Panc1 (cell line): ENCODE measurements at regions not wholly inside any gene's neighbourhood (a gene's known extent, or its start where the extent isn't known, plus 50 kb on each side); places are given as distances from the start of the nearest gene placed in this dataset.

ENCODE experiments used
- POLR2AphosphoS5 ChIP-seq: IDR thresholded peaks from 2 replicates; pipeline ENCODE4 v1.6.1; 2012; ENCODE audit warnings: mild to moderate bottlenecking, low read depth, low read length, moderate library complexity
- SIN3A ChIP-seq: IDR thresholded peaks from 2 replicates; pipeline ENCODE4 v1.6.1; 2012; ENCODE audit warnings: low read depth, mild to moderate bottlenecking, low read length, moderate library complexity, borderline replicate concordance; ENCODE audit not compliant: insufficient read depth
- TCF7L2 ChIP-seq: IDR thresholded peaks from 2 replicates; pipeline ENCODE4 v1.6.1; 2011; ENCODE audit warnings: mild to moderate bottlenecking, low read depth, low read length, inconsistent platforms
- TF ChIP-seq, protein P1 (sequence below): fragments of 450-650 bp; IDR thresholded peaks from 2 replicates; pipeline ENCODE4 v1.5.1; 2017; ENCODE audit warnings: mild to moderate bottlenecking
- TF ChIP-seq, protein P2 (sequence below), 2 experiments: IDR thresholded peaks; 2 replicates each; pipeline ENCODE4 v1.6.1; 2011 to 2012; ENCODE audit warnings: low read depth in 2 of 2, control low read depth in 1 of 2, low read length in 1 of 2, mild to moderate bottlenecking in 1 of 2, moderate library complexity in 1 of 2; ENCODE audit not compliant: insufficient read depth in 1 of 2

DNA sequence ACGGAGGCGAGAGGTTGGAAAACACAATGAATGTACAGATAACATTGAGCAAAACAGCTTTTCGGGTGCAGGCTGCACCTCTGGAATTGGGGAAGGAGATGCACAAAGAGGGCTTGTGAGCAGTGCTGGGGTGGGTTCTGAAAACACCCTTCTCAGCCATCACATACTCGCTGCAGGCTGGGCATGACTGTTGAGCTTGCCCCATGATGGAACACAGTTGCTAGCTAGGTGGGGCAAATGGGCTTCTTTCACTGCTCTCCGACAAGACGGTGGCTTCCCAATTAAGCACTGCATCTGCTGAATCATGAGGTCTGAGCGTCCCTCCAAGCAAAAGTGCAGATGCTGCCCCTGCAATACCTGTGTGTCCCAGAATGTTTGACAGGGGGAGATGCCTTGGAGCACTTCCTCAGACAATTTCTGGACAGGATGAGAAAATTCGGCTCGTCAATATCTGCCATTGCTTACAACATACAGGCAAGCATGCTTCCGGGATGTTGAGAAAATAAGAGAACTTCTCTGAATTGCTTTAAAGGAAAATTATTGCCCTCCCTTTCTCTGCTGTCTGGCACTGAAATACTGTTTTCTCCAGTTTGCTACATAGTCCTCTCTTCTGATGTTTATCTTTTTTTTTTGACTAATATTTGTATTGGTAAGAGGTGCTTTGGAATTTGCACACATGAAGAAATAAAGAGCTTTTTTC lies 77.3 kb upstream of the SH3BP4 start:
- TF ChIP-seq, protein P1, sequence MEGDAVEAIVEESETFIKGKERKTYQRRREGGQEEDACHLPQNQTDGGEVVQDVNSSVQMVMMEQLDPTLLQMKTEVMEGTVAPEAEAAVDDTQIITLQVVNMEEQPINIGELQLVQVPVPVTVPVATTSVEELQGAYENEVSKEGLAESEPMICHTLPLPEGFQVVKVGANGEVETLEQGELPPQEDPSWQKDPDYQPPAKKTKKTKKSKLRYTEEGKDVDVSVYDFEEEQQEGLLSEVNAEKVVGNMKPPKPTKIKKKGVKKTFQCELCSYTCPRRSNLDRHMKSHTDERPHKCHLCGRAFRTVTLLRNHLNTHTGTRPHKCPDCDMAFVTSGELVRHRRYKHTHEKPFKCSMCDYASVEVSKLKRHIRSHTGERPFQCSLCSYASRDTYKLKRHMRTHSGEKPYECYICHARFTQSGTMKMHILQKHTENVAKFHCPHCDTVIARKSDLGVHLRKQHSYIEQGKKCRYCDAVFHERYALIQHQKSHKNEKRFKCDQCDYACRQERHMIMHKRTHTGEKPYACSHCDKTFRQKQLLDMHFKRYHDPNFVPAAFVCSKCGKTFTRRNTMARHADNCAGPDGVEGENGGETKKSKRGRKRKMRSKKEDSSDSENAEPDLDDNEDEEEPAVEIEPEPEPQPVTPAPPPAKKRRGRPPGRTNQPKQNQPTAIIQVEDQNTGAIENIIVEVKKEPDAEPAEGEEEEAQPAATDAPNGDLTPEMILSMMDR = no peak
- TF ChIP-seq, protein P2, sequence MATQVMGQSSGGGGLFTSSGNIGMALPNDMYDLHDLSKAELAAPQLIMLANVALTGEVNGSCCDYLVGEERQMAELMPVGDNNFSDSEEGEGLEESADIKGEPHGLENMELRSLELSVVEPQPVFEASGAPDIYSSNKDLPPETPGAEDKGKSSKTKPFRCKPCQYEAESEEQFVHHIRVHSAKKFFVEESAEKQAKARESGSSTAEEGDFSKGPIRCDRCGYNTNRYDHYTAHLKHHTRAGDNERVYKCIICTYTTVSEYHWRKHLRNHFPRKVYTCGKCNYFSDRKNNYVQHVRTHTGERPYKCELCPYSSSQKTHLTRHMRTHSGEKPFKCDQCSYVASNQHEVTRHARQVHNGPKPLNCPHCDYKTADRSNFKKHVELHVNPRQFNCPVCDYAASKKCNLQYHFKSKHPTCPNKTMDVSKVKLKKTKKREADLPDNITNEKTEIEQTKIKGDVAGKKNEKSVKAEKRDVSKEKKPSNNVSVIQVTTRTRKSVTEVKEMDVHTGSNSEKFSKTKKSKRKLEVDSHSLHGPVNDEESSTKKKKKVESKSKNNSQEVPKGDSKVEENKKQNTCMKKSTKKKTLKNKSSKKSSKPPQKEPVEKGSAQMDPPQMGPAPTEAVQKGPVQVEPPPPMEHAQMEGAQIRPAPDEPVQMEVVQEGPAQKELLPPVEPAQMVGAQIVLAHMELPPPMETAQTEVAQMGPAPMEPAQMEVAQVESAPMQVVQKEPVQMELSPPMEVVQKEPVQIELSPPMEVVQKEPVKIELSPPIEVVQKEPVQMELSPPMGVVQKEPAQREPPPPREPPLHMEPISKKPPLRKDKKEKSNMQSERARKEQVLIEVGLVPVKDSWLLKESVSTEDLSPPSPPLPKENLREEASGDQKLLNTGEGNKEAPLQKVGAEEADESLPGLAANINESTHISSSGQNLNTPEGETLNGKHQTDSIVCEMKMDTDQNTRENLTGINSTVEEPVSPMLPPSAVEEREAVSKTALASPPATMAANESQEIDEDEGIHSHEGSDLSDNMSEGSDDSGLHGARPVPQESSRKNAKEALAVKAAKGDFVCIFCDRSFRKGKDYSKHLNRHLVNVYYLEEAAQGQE (IDR thresholded peaks at IDR 0.05; ENCODE audit: insufficient read depth in 1 of 2, low read depth in 2 of 2, low read length in 1 of 2) = no peak
- TF ChIP-seq POLR2AphosphoS5 (no peak), SIN3A (no peak), TCF7L2 (no peak)
